Tibial nerve (tissue), 3 donors: ENCODE measurements at regions not wholly inside any gene's neighbourhood (a gene's known extent, or its start where the extent isn't known, plus 50 kb on each side); places are given as distances from the start of the nearest gene placed in this dataset.

Experiments
- POLR2A ChIP-seq, 2 donors: fragments of 450-650 bp; IDR thresholded peaks; one replicate each; pipeline ENCODE4 v1.6.1; 2017; ENCODE audit warnings: antibody characterized with exemption in 2 of 2, mild to moderate bottlenecking in 2 of 2, moderate library complexity in 2 of 2
- TF ChIP-seq, protein P1 (sequence below), 5 experiments: fragments of 200-600 bp in 3 of 5; fragments of 450-650 bp in 2 of 5; sonication (generic) in 3 of 5; IDR thresholded peaks; one replicate each; pipeline ENCODE4 v1.5.1; 2016 to 2019; ENCODE audit warnings: antibody characterized with exemption in 5 of 5, mild to moderate bottlenecking in 3 of 5, moderate library complexity in 2 of 5

DNA sequence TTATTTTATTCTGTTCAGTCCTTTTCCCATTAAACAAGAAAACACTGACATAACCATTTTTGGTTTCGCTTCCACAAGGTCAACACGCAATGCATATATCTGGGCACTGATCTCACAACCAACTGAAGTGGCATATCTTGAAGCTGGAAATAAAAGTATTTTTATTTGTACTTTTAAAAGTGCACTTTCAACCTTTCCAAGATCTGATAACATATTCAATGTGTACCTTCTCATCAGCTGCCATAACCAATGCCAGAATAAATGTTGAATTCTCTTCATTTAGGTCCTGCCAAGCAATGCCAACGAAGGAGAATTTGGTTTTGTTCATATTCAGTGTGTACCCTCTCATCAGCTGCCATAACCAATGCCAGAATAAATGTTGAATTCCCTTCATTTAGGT, 148.9 kb upstream of the CEP126 start:
- no peak for TF ChIP-seq POLR2A (IDR thresholded peaks at IDR 0.05)
- TF ChIP-seq, protein P1, sequence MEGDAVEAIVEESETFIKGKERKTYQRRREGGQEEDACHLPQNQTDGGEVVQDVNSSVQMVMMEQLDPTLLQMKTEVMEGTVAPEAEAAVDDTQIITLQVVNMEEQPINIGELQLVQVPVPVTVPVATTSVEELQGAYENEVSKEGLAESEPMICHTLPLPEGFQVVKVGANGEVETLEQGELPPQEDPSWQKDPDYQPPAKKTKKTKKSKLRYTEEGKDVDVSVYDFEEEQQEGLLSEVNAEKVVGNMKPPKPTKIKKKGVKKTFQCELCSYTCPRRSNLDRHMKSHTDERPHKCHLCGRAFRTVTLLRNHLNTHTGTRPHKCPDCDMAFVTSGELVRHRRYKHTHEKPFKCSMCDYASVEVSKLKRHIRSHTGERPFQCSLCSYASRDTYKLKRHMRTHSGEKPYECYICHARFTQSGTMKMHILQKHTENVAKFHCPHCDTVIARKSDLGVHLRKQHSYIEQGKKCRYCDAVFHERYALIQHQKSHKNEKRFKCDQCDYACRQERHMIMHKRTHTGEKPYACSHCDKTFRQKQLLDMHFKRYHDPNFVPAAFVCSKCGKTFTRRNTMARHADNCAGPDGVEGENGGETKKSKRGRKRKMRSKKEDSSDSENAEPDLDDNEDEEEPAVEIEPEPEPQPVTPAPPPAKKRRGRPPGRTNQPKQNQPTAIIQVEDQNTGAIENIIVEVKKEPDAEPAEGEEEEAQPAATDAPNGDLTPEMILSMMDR (IDR thresholded peaks at IDR 0.05), result no peak
